ENCODE measurements at regions not wholly inside any gene's neighbourhood (a gene's known extent, or its start where the extent isn't known, plus 50 kb on each side); places are given as distances from the start of the nearest gene placed in this dataset.
"Not testable (repeated sequence)": the region's sequence is repeated elsewhere in the genome, so short reads cannot be mapped to it uniquely, and the experiment has no call there.

GRCh38 chr6:81969011-81969410, 216.5 kb upstream of the TENT5A start:
- no peak for DNase-seq (ENCODE audit: low read depth)

GRCh38 chr6:81966968-81967367, 214.5 kb upstream of the TENT5A start:
- no peak for DNase-seq (ENCODE audit: low read depth)

DNA sequence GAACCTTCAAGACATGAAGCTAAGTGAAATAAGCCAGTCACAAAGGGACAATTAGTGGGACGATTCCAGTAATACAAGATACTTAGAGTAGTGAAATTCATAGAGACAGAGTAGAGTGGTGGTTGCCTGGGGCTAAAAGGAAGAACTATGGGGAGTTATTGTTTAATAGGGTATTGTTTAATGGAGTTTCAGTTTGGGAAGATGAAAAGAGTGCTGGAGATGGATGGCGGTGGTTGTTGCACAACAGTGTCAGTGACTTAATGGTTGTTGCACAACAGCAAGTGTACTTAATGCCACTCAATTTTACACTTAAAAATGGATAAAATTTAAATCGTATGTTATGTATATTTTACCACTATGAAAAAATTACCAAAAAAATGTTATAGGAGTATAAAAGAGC, 209.7 kb upstream of the TENT5A start:
- peak; percentile 64 for DNase-seq (ENCODE audit: low read depth)

DNA sequence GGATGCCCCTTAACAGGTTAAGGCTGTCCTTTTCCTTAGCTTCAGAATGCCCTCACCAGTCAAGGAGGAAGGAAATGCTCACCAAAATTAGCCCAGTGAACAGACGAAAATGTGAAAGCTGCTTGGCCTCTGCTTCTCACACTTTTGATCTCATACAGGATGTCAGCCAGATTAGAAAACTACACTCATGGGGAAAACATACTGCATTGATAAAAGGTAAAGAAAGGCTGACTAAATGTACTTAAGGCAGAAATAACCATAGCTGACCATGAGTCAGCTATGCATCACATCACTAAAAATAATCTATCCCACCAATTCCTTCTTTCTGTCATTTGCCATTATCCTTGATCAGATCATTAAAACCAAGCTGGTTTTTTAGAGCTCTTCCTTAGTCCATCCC, 198.4 kb upstream of the TENT5A start:
- DNase-seq (ENCODE audit: low read depth): no peak

DNA sequence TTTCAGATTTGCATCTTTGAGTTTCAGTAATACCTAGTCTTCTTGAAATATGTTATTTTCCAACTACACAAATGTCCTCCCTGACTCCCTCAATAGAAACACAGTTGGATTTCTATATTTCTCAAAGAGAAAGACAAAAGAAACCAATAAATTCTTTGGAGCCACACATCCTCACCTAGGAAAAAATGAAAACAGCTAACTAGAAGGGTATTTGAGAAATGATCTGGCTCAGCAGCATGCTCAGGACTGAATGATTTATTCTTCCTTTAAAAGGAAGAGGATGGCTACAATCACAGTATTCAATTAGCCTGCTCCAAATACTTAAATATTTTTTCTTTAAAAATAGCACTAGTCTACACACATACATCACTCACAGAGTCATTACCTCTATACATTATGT, 196.4 kb upstream of the TENT5A start:
- DNase-seq (ENCODE audit: low read depth): no peak

GRCh38 chr6:81948196-81948595, 195.7 kb upstream of the TENT5A start:
- DNase-seq (ENCODE audit: low read depth): not testable (repeated sequence)

GRCh38 chr6:81944661-81945060, 192.2 kb upstream of the TENT5A start:
- DNase-seq (ENCODE audit: low read depth): peak; percentile 62

GRCh38 chr6:81942842-81943241, 190.4 kb upstream of the TENT5A start:
- not testable (repeated sequence) for DNase-seq (ENCODE audit: low read depth)

DNA sequence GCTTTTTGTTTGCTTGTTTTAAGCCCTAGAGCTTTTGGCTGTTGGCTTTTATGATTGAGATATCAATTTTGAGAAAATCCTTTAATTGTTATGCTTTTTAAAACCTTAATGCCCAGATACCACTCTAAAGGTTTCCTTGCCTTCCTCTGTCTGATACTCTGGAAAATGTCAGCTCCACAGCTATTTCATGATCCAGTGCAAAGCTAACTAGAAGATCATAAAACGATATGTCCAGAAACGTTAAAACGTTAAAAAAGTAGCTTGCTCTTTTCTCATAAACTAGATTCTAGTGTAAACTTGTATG, 189.5 kb upstream of the TENT5A start:
- no peak for DNase-seq (ENCODE audit: low read depth)

GRCh38 chr6:81940451-81940985, 188.0 kb upstream of the TENT5A start:
- no peak for DNase-seq (ENCODE audit: low read depth)

DNA sequence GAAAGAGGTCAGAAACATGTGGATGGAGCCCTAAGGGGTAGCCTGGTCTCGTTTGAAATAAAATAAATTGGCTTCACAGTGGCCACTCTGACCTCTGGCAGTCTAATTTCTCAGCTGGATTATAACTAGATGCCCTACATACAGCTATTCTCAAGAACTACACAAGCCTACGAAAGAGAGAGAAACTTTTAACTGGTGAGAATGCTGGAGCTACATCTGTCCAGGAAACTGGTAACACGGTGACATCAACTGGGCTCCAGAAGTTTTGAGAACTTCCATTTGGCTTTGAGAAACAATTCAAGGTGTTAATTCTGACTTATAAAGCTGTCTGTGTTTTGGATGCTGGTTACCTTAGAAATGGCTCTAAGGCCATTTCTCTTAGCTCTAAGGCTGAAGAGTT, 187.3 kb upstream of the TENT5A start:
- DNase-seq (ENCODE audit: low read depth): no peak

DNA sequence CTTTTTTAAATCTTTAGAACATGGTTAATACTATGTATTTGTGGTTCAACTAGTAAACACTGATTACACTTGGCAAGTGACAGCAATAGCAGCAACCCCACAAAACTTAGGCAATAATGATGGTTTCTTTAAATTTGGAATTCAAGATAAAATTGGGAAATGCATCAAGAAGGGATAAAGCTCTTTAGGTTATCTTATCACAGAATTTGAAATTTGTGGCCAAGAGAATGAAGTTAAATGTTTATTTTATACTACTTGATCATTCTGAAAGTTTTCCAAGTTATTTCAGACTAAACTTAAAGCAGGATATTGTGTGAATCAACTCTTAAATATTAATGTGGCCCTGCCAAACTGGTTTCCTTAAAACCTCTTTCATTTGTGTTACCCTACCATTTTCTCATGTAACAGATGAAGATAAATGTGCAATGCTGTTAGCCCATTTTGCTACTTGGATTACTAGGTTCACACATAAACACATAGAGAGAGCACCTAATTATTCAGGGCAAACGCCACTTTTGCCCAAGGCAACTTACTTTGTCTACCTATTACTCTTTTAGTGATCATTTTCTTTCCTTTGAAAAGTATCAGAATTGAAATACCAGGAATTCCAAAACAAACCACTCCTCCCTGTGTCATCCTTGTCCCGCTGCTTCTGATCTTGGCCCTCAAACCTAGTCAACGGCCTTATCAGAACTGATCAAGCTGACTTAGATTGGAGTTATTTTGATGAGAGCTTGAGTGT, 186.7 kb upstream of the TENT5A start:
- no peak for DNase-seq (ENCODE audit: low read depth)

- peak; percentile 99 for DNase-seq (ENCODE audit: low read depth)
Observed at GRCh38 chr6:81938014-81938856, 185.8 kb upstream of the TENT5A start.

DNA sequence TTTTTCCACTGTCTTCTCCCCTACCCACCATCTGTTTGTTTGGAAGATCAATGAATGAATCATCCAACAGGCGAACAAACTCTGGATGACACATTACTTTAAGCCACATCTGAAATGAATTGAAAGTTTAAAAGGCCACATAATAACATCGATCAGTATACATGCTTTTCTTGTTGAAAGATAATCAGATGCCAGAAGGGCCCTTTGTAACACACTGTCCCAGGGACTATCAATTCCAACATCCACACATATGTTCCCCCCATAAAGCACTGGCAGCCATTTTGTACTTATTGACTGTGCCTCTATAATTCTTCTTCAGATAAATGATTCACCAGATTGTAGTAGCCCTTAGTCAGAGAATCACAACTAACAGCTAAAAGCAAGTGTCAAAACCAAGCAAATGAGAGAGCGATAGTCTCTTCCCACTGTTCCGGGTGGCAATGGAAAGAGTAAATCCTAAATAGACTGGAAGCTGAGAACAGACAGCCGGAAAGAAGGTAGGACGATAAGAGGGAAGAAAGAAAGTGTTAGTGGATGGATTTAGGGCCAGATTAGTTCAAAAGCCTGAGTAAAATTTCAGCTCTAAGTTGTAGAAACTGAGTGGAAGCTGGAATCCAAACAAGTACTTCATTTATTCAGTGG, 184.9 kb upstream of the TENT5A start:
- DNase-seq (ENCODE audit: low read depth): peak; percentile 80

DNA sequence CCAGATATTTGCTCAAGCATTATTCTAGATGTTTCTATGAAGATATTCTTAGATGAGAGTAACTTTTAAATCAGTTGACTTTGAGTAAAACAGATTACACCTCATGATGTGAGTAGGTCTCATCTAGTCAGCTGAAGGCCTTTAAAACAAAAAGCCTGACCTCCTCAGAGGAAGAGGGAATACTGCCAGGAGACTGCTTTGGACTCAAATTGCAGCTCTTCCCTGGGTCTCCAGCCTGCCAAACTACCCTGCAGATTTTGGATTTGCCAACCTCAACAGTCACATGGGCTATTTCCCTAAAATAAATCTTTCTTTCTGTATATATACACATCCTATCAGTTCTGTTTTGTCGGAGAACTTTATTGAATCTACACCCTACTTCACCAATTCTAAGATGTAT, 182.5 kb upstream of the TENT5A start:
- DNase-seq (ENCODE audit: low read depth): no peak

- DNase-seq (ENCODE audit: low read depth): peak; percentile 95
Observed at GRCh38 chr6:81933608-81934051, 181.1 kb upstream of the TENT5A start.

DNA sequence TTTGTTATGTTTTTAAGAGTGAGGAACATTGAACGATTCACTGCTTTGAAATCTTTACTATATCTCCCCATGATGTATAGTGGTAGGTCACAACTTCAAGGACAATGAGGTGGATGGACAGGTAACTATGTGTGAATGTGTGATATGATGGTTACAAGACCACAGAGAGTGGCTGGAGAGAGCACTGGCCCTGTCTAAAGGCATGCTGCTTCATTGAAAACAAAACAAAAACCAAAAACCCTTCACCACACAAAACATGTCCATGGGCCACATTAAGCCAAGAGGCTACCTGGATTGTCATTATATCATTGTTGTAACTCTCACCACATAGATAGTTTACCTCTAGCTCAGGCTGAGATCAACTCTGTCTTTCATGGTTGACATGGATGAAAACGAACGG, 180.6 kb upstream of the TENT5A start:
- no peak for DNase-seq (ENCODE audit: low read depth)

GRCh38 chr6:81932448-81932847, 180.0 kb upstream of the TENT5A start:
- not testable (repeated sequence) for DNase-seq (ENCODE audit: low read depth)

DNA sequence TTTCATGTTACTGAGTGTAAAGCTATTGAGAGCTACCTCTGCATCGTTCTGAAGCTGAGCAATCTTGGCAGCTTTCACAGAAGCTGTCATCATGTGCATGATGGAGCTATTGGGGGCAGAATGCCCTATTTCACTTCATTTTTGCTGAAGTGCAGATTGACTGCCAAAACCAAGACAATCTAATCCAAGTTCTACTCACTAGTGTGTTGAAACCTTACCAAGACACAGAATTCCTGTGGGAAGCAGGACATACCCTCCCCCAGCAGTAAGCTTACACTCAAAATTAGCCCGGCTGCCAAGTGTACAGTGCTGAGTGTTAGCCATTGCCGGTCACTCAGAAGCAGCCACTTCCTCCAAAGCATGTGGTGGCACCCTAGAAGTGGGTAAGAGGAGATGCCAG, 177.3 kb upstream of the TENT5A start:
- peak; percentile 92 for DNase-seq (ENCODE audit: low read depth)

- DNase-seq (ENCODE audit: low read depth): no peak
Observed at GRCh38 chr6:81925201-81925600, 172.7 kb upstream of the TENT5A start.

- peak; percentile 7 for DNase-seq (ENCODE audit: low read depth)
Observed at GRCh38 chr6:81909981-81910900, 157.8 kb upstream of the TENT5A start.

Data from renal cortical epithelial cell (primary cell).